Ascending aorta (tissue), 2 donors: ENCODE measurements at regions not wholly inside any gene's neighbourhood (a gene's known extent, or its start where the extent isn't known, plus 50 kb on each side); places are given as distances from the start of the nearest gene placed in this dataset.
"Not testable (repeated sequence)": the region's sequence is repeated elsewhere in the genome, so short reads cannot be mapped to it uniquely, and the experiment has no call there.

ENCODE experiments used
- DNase-seq, 2 donors: peaks; one replicate each; pipeline ENCODE4 v3.0.0-alpha.2; 2019; ENCODE audit warnings: low spot score in 2 of 2
- H3K27ac ChIP-seq, 2 donors: fragments of 200-600 bp; sonication (generic); one replicate each; pipeline ENCODE4 v1.5.1; 2016 to 2017; ENCODE audit warnings: mild to moderate bottlenecking in 1 of 2
- H3K27me3 ChIP-seq: fragments of 200-600 bp; sonication (generic); one replicate; pipeline ENCODE4 v1.5.1; 2017
- H3K36me3 ChIP-seq, 2 donors: fragments of 200-600 bp; sonication (generic); one replicate each; pipeline ENCODE4 v1.5.1; 2016
- H3K4me1 ChIP-seq, 2 donors: fragments of 200-600 bp; sonication (generic); one replicate each; pipeline ENCODE4 v1.5.1; 2016 to 2017; ENCODE audit warnings: mild to moderate bottlenecking in 1 of 2
- H3K4me3 ChIP-seq, 2 donors: fragments of 200-600 bp; sonication (generic); one replicate each; pipeline ENCODE4 v1.5.1; 2016 to 2017; ENCODE audit warnings: mild to moderate bottlenecking in 1 of 2
- H3K9me3 ChIP-seq, 2 donors: fragments of 200-600 bp; sonication (generic); one replicate each; pipeline ENCODE4 v1.5.1; 2016
- CTCF ChIP-seq, 3 experiments: fragments of 200-600 bp in 2 of 3; fragments of 450-650 bp in 1 of 3; sonication (generic) in 2 of 3; IDR thresholded peaks; one replicate each; pipeline ENCODE4 v1.5.1; 2016 to 2019; ENCODE audit warnings: antibody characterized with exemption in 3 of 3, mild to moderate bottlenecking in 1 of 3, moderate library complexity in 1 of 3
- intact Hi-C: fragments of 100-400 bp; cut with DNase I; formaldehyde crosslinking; loops from one replicate; pipeline ENCODE4 v1.15.1; 2023

GRCh38 chr5:62223312-62223670 lies 82.7 kb upstream of the KIF2A start:
- not testable (repeated sequence) for H3K9me3 ChIP-seq, H3K36me3 ChIP-seq, H3K4me1 ChIP-seq, H3K27ac ChIP-seq, H3K27me3 ChIP-seq
- DNase-seq: peak in 1 of 2 donors; percentile 88
- intact Hi-C loops: loop anchor here (5.0 kb wide), 2 partner anchors 84 to 129 kb away; partner anchors contain the start of gene KIF2A
- peak in 2 of 3 experiments; percentile 59 to 60 for TF ChIP-seq CTCF (IDR thresholded peaks at IDR 0.05)
- peak overlapping the region in 1 of 2 donors; percentile 45 for H3K4me3 ChIP-seq

- H3K27me3 ChIP-seq, H3K4me3 ChIP-seq, H3K4me1 ChIP-seq, DNase-seq, H3K9me3 ChIP-seq, H3K27ac ChIP-seq, H3K36me3 ChIP-seq: not testable (repeated sequence)
- peak in 1 of 3 experiments; percentile 18 for TF ChIP-seq CTCF (IDR thresholded peaks at IDR 0.05)
- intact Hi-C loops: loop anchor here (5.0 kb wide), 2 partner anchors 82 to 127 kb away; partner anchors contain the start of gene KIF2A
Observed at GRCh38 chr5:62224987-62225601, 80.9 kb upstream of the KIF2A start.

GRCh38 chr5:62230876-62231388 lies 75.1 kb upstream of the KIF2A start:
- DNase-seq, H3K4me1 ChIP-seq, H3K36me3 ChIP-seq, H3K4me3 ChIP-seq, H3K27me3 ChIP-seq, H3K9me3 ChIP-seq, H3K27ac ChIP-seq, intact Hi-C loops: not testable (repeated sequence)

GRCh38 chr5:62231576-62231975 lies 74.4 kb upstream of the KIF2A start:
- Histone ChIP-seq H3K4me1 (peaks cover 0 to 2% of the 10 kb centered on the region in 2 donors), H3K9me3 (no peaks in the 10 kb centered on the region), H3K36me3 (no peaks in the 10 kb centered on the region), H3K4me3 (no peak overlapping the region), H3K27me3 (no peaks in the 10 kb centered on the region), H3K27ac (no peak overlapping the region)
- intact Hi-C loops: no loop called here
- no peak for DNase-seq
- no peak for TF ChIP-seq CTCF (IDR thresholded peaks at IDR 0.05)

GRCh38 chr5:62232218-62232617 lies 73.8 kb upstream of the KIF2A start:
- intact Hi-C loops, DNase-seq, H3K27me3 ChIP-seq, H3K4me1 ChIP-seq, H3K36me3 ChIP-seq, H3K4me3 ChIP-seq, H3K27ac ChIP-seq, H3K9me3 ChIP-seq: not testable (repeated sequence)

GRCh38 chr5:62233083-62234046 lies 72.6 kb upstream of the KIF2A start:
- not testable (repeated sequence) for H3K9me3 ChIP-seq

GRCh38 chr5:62236593-62236992 lies 69.4 kb upstream of the KIF2A start:
- DNase-seq, H3K4me1 ChIP-seq, H3K27me3 ChIP-seq, intact Hi-C loops, H3K36me3 ChIP-seq, H3K4me3 ChIP-seq, H3K9me3 ChIP-seq, H3K27ac ChIP-seq: not testable (repeated sequence)

More at GRCh38 chr5:62233083-62234046, 72.6 kb upstream of the KIF2A start:
- H3K27ac ChIP-seq: peak overlapping the region in 1 of 2 donors; percentile 10
- DNase-seq: peak in 1 of 2 donors; percentile 62
- H3K27me3 ChIP-seq, intact Hi-C loops, H3K36me3 ChIP-seq, H3K4me3 ChIP-seq, H3K4me1 ChIP-seq: not testable (repeated sequence)

- DNase-seq, H3K4me1 ChIP-seq, H3K27me3 ChIP-seq, H3K4me3 ChIP-seq, H3K9me3 ChIP-seq, H3K27ac ChIP-seq, H3K36me3 ChIP-seq, intact Hi-C loops: not testable (repeated sequence)
Observed at GRCh38 chr5:62237944-62238343, 68.1 kb upstream of the KIF2A start.

GRCh38 chr5:62238584-62238983 lies 67.4 kb upstream of the KIF2A start:
- DNase-seq, H3K9me3 ChIP-seq, H3K4me1 ChIP-seq, H3K27ac ChIP-seq, H3K36me3 ChIP-seq, H3K4me3 ChIP-seq, H3K27me3 ChIP-seq, intact Hi-C loops: not testable (repeated sequence)

GRCh38 chr5:62240494-62240893 lies 65.5 kb upstream of the KIF2A start:
- DNase-seq, H3K4me3 ChIP-seq, H3K27ac ChIP-seq, H3K9me3 ChIP-seq, intact Hi-C loops, H3K36me3 ChIP-seq, H3K27me3 ChIP-seq, H3K4me1 ChIP-seq: not testable (repeated sequence)

- H3K27ac ChIP-seq, DNase-seq, H3K4me3 ChIP-seq, H3K9me3 ChIP-seq, H3K36me3 ChIP-seq, H3K27me3 ChIP-seq, H3K4me1 ChIP-seq, intact Hi-C loops: not testable (repeated sequence)
Observed at GRCh38 chr5:62242000-62242399, 64.0 kb upstream of the KIF2A start.
